ENCODE measurements at regions not wholly inside any gene's neighbourhood (a gene's known extent, or its start where the extent isn't known, plus 50 kb on each side); places are given as distances from the start of the nearest gene placed in this dataset.
"Not testable (repeated sequence)": the region's sequence is repeated elsewhere in the genome, so short reads cannot be mapped to it uniquely, and the experiment has no call there.

DNA sequence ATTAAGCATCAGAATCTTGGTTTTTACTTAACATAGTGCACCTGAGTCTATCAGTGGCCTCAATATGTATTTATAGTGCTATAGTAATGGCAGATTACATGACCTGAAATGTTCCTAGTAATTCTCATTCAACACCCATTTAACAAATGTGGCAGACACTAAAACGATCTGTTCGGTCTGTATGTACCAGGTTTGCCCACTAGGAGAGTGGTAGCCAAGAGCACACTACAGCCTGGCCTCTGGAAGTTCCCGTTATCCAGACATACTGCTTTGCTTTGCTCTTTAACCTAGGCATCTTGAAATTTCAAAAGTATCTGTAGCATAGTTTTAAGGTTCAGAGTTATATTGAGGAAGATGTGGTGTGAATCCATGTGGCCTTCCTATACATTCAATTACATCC lies 395.7 kb upstream of the NRG3 start:
- DNase-seq: no peak

DNA sequence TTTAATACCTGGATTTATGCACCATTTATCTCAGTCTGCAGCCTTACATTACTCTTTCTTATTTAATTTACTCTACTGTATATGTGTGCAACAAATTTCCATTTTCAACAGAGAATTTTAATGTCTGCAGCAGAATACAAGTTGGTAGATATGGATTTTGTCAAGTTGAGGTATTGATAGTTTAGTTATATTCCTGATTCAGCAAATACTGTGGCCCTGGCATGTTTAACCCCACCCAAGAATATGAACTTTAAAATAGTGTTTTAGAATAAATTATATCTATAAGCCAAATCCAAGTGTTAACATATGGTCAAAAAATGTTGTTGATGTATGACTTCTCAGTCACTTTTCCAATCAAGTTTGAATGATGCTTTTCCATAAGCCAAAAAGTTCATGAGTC lies 378.4 kb upstream of the NRG3 start:
- no peak for DNase-seq

DNA sequence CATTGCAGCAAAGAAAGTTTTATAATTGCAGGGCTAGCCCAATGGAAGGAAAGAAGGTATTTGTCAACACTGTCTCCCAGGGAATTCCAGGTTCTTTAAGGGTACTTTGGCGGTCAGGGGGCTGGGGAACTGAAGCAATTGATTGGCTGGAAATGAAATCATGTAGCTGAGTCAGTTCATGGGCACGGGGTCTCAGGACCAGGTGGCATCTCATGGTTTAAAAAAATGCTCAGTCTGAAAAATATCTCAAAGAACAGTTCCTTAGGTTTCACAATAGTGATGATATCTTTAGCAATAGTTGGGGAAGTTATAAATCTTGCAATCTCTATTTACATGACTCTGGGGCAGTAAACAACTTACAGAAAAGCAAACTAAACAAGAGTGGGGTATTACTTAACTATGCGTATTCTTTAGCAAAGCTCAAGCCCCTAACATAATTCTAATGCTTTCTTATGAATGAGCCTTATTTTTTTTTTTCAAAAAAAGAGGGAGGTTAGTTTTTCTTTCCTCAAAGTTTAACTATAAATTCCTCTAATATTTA lies 376.9 kb upstream of the NRG3 start:
- no peak for DNase-seq

DNA sequence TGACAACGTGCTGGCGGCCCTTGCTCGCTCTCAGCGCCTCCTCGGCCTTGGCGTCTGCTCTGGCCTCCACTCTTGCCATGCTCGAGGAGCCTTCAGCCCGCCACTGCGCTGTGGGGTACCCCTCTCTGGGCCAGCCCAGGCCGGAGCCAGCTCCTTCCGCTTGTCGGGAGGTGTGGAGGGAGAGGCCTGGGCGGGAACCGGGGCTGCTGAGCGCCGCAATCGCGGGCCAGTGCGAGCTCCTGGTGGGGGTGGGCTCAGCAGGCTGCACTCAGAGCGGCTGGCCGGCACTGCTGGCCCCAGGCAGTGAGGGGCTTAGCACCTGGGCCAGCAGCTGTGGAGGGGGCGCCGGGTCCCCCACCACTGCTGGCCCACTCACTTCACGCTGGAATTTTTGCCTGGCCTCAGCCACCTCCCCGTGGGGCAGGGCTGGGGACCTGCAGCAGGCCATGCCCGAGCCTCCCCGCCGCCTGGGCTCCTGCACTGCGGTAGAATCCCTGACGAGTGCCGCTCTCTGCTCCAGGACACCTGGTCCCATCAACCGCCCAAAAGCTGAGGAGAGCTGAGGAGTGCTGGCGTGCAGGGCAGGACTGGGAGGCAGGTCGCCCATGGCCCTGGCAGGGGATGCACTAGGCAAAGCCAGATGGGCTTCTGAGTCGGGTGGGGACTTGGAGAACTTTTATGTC lies 372.2 kb upstream of the NRG3 start:
- DNase-seq: no peak

DNA sequence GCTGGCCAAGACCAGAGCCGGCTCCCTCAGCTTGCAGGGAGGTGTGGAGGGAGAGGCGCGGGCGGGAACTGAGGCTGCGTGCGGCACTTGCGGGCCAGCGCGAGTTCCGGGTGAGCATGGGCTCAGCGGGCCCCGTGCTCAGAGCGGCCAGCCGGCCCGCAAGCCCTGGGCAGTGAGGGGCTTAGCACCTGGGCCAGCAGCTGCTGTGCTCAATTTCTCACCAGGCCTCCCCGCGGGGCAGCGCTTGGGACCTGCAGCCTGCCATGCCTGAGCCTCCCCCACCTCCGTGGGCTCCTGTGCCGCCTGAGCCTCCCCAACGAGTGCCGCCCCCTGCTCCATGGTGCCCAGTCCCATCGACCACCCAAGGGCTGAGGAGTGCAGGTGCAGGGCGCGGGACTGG lies 369.2 kb upstream of the NRG3 start:
- not testable (repeated sequence) for DNase-seq

DNA sequence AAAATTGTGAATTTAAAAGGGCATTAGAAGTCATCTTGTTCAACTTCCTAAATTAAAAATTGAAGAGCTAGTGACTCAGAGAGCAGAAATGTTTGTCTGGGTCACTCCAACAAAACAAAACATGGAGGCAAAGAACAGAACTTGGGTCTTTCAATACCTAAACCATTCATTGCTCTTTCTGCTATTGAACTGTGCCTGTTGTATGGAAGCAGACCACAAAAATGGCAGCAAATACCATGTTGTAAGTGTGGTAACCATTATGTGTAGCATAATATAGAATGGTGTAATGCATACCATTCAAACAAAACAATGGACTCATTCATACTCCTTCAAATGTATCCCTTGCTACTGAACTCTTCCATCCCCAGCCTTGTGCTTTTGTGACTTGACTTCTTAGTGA lies 360.2 kb upstream of the NRG3 start:
- no peak for DNase-seq

DNA sequence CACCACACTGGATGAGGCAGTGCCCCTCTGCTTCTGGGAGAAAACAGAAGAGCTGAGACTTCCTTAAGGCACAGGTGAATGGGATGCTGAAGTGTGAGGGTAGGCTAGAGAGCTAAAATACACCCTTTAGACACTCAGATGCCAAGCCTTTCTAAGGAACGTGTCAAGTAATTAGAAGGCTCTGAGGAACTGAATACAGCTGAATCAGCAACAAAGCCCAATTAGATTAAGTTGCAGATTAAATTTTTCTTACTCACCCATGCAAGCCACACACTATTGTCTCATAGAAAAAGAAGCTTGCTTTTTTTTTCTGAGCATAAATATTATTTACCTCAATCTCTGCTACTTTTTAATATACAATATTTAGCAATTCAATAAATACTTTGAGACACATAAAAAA lies 354.3 kb upstream of the NRG3 start:
- DNase-seq: no peak

DNA sequence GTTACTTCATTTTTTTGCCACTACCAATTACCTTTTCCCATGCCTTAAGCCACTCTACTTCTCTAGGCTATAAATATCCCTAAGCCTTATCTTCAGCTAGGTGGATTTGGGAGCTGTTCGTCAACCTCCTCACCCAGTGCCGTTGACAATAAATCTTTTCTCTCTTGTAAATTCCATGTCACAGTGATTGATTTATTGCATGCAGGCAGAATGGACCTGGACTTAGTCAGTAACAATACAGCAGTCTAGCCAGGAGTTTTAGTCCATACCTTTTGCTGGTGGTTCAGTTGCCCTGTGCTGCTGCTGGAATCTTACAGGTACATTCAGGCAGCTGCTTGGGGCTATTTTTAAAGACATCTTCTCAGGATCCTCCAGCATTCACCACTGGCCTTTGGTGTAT lies 350.5 kb upstream of the NRG3 start:
- DNase-seq: no peak

DNA sequence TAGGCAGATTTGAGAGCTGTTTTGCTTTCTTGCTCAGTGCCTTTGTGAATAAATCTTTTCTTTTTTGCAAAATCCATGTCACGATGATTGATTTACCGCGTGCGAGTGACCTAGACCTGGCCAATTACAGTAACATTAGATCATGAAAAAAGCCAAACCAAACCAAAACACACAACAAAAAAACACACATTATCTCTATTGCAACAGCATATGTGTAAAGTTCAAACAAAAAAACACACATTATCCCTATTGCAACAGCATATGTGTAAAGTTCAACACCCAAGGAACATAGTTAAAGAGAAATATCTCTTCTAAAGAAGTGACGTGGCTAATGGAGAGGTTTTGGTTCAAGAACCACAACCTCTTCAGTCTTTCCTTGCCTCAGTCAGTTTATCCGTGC lies 342.6 kb upstream of the NRG3 start:
- DNase-seq: no peak

DNA sequence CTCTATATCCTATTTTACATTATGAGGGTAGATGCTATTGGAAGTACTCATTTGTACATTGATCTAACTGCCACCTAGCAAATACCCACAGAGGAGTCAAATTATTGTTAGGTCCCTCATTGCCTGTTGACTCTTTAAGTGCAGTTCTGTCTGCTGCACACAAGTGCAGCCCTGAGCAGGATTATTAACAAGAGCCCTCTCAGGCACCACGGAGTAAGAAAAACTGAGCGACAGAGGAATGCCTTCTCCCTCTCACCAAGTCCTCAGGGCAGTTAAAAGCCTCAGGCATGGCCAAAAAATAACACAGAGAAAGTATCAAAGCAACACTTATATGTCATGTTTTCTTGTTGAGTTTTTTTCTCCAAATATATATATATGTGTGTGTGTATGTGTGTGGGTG lies 340.0 kb upstream of the NRG3 start:
- no peak for DNase-seq

DNA sequence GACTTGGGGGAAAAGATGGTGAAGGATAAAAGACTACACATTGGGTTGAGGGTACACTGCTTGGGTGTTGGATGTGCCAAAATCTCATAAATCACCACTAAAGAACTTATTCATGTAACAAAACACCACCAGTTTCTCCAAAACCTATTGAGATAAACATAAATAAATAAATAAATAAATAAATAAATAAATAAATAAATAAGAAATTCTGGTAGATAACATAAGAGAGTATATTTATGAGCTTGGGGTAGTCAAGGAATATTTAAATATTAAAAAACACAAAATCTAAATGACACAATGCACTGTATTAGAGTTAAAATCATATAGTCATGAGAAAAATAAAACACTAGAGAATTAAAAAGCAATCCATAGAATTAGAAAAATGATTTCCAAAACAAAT lies 333.5 kb upstream of the NRG3 start:
- DNase-seq: no peak

DNA sequence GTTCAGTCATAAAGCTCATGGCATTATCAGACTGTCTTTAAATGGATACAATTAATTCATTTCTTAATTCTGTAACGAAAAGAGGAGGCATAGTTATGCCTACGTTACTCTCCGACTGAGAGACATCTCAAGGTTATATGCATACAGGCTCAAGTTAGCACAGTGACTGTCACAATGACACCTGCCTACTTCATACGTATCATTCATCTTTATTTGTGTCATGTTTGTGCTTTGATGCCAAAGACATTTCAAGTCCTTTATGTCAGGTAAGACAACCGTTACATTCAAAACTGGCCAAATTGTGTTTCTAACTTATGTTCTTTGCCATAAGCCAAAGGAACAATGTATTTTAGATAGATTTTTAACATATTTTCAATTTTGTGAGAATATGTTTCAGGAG lies 328.8 kb upstream of the NRG3 start:
- no peak for DNase-seq

DNA sequence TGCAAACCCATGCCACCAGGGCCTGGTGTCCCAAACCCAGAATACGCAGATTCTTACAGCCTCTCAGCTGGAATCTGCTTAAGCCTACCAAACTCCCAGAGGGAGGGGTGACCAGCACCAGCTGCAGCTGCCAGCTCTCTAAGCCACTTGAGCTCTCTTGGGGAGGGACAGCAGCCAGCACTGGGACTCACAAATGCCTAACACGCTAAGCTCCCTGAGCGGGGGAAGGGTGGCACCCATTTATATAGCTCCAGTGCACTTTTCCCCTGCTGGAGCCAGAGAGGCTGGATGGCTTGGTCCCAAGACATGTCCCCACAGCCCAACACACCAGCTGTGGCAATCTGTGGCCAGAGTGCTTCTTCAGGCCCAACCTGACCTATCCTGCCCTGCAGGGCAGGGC lies 326.8 kb upstream of the NRG3 start:
- no peak for DNase-seq

DNA sequence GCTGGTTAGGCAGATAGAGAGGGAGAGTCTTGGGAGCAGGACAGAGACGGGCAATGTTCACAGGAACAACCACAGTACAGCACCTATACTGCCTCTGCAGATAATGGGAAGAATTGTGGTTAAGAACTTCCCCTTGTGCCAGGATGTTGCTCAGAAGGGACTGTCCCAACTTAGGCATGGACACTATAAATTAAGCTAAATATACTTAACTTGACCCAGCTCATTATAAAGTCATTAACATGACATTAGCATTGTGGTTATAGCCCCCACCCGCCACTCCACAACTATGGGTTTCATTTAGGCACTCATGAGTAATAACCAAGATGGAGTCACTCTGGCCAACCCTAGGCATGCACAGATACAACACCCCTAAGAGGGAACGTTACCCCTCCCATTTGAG lies 310.9 kb upstream of the NRG3 start:
- peak; percentile 16 for DNase-seq

DNA sequence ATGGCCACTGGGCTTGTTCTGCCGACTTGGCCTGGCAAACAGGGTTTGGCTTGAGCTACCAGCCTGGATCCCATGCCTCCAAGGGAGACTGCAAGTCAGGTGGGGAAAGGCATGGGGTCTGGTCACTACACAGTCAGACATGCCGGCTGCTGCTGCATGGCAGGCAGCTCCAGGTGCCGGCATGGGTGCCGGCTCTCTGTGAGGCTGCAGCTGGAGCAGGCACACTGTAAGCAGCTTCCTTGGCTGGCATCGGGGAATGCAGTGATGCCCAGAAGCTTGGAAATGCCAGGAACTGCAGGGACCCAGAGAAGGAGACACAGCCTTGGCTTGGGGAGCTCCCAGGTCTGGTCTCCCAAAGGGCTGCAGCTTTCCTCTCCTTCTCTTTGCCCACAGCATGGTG lies 305.5 kb upstream of the NRG3 start:
- no peak for DNase-seq

DNA sequence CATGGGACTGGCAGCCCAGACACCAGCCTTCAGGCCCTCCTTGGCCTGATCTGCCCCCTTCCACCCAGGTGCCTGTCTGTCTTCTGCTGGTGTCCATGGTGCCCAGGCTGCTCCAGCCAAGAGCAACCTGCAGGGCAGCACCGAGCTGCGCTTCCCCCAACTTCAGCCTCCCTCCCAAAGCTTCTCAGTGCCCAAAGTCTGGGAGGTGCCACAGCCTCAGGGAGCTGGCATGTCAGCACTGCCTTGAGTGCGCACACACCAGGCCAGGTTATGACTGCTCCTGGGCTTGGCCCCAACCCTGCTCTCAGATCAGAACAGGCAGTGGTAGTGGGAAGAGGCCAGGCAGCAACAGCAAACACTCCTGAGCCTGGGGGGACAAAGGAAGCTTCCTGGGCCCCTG lies 304.6 kb upstream of the NRG3 start:
- DNase-seq: no peak

DNA sequence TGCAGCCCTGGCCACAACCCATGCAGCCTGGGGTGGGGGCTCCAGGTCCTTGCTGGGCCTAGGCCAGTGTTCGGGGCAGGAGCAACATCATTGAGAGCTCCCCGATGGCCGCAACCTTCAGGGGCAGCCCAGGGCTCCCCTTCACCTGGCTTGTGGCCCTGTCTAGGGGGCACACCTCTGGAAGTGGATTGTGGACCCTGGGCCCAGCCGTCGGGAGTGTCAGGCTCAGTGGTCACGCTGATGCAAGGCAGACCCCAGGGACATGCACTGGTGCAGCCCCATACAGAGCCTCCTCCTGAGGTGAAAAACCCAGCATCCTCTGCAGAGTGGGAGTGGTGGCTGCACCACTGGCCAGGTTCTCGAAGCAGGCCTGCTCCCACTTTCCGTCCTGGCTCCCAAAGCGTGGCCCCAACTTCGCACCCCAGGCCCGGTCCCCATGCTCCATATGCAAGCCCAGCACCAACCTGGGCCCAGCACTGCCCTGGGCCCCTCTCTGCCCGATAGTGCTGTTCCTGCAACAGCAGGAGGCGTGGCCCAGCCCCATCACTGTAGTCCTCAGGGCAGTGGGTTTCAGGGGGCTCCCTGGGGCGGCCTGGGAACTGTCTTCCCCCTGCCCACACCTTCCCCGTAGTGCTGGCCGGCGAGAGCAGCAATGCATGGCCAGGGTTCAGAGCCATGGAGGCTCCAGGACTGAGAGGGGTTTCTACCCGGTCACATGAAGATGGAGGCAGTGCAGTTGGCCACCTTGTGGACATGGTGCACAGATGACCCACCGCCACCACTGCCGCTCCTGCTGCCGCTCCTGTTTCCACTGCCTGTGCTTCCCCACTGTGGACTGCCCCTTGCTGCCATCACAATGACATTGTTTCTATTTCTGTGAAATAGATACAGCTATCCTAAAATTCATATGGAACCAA lies 303.9 kb upstream of the NRG3 start:
- no peak for DNase-seq

DNA sequence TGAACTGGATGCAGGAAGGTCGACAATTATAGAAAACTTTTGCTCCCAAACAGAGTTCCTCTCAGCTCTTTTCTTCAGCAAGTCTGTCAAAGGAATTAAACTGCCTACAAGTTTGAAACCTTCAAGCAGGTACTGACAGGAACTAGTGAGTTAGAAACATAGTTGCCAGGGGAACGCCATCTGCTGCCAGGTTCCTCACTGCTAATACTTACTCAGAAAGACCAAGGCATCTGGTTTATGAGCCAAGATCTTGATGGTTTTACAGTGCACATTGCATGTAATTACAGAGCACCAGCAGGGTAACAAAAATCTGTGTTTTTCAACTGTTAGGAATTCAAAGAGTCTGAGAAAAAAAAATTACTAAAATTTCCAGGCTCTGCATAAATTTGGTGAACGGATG lies 300.0 kb upstream of the NRG3 start:
- DNase-seq: no peak

DNA sequence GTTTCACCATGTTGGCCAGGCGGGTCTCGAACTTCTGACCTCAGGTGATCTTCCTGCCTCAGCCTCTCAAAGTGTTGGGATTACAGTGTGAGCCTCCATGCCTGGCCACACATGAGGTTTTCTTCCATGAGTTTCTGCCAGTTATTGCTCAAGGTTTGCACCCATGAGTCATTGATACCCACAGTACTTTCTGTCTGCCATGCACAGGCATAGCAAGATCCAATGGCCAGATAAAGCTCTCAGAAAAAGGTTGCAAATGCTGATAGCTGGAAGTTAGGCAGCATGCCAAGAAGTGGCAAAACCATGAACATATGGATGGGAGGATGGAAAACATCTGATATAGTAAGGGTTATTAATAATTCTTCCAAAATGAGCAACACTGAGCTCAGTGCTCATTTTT lies 298.7 kb upstream of the NRG3 start:
- DNase-seq: no peak

DNA sequence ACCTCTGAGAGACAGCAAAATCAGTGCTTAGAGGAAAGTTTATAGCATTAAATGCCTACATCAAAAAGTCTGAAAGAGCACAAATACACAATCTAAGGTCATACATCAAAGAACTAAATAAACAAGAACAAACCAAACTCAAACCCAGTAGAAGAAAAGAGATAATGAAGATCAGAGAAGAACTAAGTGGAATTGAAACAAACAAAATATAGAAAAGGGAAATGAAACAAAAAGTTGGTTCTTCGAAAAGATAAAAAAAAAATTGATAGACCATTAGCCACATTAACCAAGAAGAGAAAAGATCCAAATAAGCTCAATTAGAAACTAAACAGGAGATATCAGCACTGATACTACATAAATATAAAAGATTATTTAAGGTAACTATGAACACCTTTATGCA lies 280.0 kb upstream of the NRG3 start:
- no peak for DNase-seq

DNA sequence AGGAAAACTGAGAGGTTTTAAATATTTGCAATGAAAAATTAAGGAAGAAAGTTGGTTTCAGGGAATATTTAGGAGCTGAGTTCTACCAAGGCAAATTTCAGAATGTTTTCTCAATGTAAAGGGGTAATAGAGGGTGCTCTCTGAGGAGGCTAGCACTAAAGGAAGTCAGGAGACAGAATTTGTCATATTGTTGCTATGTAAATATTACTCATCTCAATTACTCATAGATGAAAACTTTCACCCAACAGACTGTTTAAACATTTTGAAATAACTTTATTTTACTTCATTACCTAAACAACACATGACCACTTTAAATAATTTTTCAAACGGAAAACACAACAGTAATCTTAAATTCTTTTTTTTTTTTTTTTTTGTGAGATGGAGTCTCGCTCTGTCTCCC lies 274.8 kb upstream of the NRG3 start:
- no peak for DNase-seq

DNA sequence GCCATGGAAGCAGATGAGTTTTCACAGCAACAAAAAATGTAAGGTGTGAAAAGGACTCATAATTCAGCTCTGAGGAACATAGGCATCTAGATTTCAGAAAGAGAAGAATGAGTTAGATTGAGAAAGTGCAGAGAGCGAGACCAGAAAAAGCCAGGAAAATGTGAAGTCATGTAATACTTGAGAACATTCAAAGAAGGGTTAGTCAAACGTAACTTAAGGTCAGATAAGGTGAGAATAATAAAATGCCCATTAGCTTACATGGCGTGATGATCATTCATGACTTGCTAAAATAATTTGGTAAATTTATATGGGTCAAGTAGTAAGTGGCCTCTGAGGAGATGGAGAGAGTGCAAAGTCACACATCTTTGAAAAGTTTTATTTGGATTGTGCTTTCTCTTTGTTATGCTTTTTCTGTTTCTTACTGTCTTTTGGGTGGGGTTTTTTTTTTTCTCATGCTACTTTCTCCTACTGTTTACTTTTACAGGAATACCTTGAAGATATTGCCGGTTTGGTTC lies 271.8 kb upstream of the NRG3 start:
- DNase-seq: no peak

DNA sequence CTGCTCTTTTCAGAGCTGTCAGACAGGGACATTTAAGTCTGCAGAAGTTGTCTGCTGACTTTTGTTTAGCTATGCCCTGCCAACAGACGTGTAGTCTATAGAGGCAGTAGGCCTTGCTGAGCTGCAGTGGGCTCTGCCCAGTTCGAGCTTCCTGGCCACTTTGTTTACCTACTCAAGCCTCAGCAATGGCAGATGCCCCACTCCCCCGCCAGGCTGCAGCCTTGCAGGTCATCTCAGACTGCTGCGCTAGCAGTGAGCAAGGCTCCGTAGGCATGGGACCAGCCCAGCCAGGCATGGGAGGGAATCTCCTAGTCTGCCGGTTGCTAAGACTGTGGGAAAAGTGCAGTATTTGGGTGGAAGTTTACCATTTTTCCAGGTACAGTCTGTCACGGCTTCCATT lies 230.5 kb upstream of the NRG3 start:
- DNase-seq: not testable (repeated sequence)

DNA sequence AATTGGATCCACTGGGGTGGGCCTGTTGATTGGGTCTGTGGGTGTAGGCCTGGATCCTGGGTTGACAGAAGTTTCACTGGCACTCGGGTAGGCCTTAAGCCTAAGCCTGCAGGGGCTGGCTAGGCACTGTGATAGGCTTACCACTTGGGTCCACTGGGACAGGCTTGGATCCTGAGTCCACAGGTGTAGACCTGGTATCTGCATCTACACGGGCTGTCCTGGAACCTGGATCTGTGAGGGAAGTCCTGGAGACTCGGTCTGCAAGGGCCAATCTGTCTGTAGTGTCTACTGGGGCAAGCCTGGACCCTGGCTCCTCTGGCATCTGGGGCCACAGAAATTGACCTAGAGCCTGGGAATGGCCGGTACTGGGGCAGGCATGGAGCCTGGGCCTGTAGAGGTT lies 219.0 kb upstream of the NRG3 start:
- no peak for DNase-seq
